Hepatocyte (in vitro differentiated cells): ENCODE measurements at regions not wholly inside any gene's neighbourhood (a gene's known extent, or its start where the extent isn't known, plus 50 kb on each side); places are given as distances from the start of the nearest gene placed in this dataset.

ENCODE experiments used
- DNase-seq: peaks from one replicate; pipeline ENCODE4 v3.0.0-alpha.2; 2016; ENCODE audit warnings: low spot score
- H2AFZ ChIP-seq: fragments of 200-600 bp; sonication (generic); 2 replicates; pipeline ENCODE4 v1.6.0; 2016; ENCODE audit warnings: antibody characterized with exemption, mild to moderate bottlenecking
- H3K27ac ChIP-seq: fragments of 200-600 bp; sonication (generic); 2 replicates; pipeline ENCODE4 v1.5.1; 2016; ENCODE audit warnings: mild to moderate bottlenecking
- H3K27me3 ChIP-seq: fragments of 200-600 bp; sonication (generic); 2 replicates; pipeline ENCODE4 v1.6.1; 2016
- H3K36me3 ChIP-seq: fragments of 200-600 bp; sonication (generic); replicated peaks from 2 replicates; pipeline ENCODE4 v1.5.1; 2016; ENCODE audit warnings: low read depth; ENCODE audit not compliant: insufficient read depth
- H3K4me1 ChIP-seq: fragments of 200-600 bp; sonication (generic); 2 replicates; pipeline ENCODE4 v1.5.1; 2016; ENCODE audit warnings: mild to moderate bottlenecking, moderate library complexity; ENCODE audit not compliant: insufficient read depth
- H3K4me2 ChIP-seq: fragments of 200-600 bp; sonication (generic); 2 replicates; pipeline ENCODE4 v1.6.0; 2016
- H3K4me3 ChIP-seq: fragments of 200-600 bp; sonication (generic); 2 replicates; pipeline ENCODE4 v1.5.1; 2016; ENCODE audit warnings: mild to moderate bottlenecking
- H3K79me2 ChIP-seq: fragments of 200-600 bp; sonication (generic); 2 replicates; pipeline ENCODE4 v1.6.0; 2017; ENCODE audit warnings: mild to moderate bottlenecking
- H3K9me2 ChIP-seq: fragments of 200-600 bp; sonication (generic); replicated peaks from 2 replicates; pipeline ENCODE4 v1.6.0; 2017; ENCODE audit warnings: mild to moderate bottlenecking; ENCODE audit not compliant: insufficient read depth
- H3K9me3 ChIP-seq: fragments of 200-600 bp; sonication (generic); 2 replicates; pipeline ENCODE4 v1.5.1; 2016; ENCODE audit warnings: low read depth, mild to moderate bottlenecking
- H4K20me1 ChIP-seq: fragments of 200-600 bp; sonication (generic); 2 replicates; pipeline ENCODE4 v1.6.0; 2016; ENCODE audit warnings: mild to moderate bottlenecking; ENCODE audit not compliant: insufficient read depth, poor library complexity, severe bottlenecking
- EZH2 ChIP-seq: fragments of 200-600 bp; sonication (generic); IDR thresholded peaks from 2 replicates; pipeline ENCODE4 v1.6.1; 2016; ENCODE audit warnings: antibody characterized with exemption, mild to moderate bottlenecking, borderline replicate concordance
- EZH2phosphoT487 ChIP-seq: fragments of 200-600 bp; sonication (generic); IDR thresholded peaks from one replicate; pipeline ENCODE4 v1.6.1; 2018; ENCODE audit warnings: antibody characterized with exemption, mild to moderate bottlenecking, low read depth, moderate library complexity; ENCODE audit not compliant: unreplicated experiment, severe bottlenecking
- WGBS: methylation state at CpG from one replicate; pipeline ENCODE4 v1.1.6; 2016; ENCODE audit warnings: low lambda C conversion rate; ENCODE audit errors: missing lambda C conversion rate; 5-methylcytosine and 5-hydroxymethylcytosine counted together
- TF ChIP-seq, protein P1 (sequence below): fragments of 200-600 bp; sonication (generic); IDR thresholded peaks from 2 replicates; pipeline ENCODE4 v1.5.1; 2016; ENCODE audit warnings: antibody characterized with exemption, mild to moderate bottlenecking; ENCODE audit not compliant: poor library complexity

- no peaks in the 10 kb centered on the region for H3K9me2 ChIP-seq
- no peak for TF ChIP-seq EZH2
- no peak for TF ChIP-seq EZH2phosphoT487
- TF ChIP-seq, protein P1, sequence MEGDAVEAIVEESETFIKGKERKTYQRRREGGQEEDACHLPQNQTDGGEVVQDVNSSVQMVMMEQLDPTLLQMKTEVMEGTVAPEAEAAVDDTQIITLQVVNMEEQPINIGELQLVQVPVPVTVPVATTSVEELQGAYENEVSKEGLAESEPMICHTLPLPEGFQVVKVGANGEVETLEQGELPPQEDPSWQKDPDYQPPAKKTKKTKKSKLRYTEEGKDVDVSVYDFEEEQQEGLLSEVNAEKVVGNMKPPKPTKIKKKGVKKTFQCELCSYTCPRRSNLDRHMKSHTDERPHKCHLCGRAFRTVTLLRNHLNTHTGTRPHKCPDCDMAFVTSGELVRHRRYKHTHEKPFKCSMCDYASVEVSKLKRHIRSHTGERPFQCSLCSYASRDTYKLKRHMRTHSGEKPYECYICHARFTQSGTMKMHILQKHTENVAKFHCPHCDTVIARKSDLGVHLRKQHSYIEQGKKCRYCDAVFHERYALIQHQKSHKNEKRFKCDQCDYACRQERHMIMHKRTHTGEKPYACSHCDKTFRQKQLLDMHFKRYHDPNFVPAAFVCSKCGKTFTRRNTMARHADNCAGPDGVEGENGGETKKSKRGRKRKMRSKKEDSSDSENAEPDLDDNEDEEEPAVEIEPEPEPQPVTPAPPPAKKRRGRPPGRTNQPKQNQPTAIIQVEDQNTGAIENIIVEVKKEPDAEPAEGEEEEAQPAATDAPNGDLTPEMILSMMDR, result no peak
- no peak overlapping the region for H3K27ac ChIP-seq
- no peaks in the 10 kb centered on the region for H3K36me3 ChIP-seq
- no peak for DNase-seq
- no peaks in the 10 kb centered on the region for H3K9me3 ChIP-seq
- no peaks in the 10 kb centered on the region for H3K79me2 ChIP-seq
- WGBS, result 68% methylated on average over 3 of the region's 3 CpGs
- H3K4me1 ChIP-seq, result no peaks in the 10 kb centered on the region
- H3K27me3 ChIP-seq, result peaks cover 6% of the 10 kb centered on the region
- no peak overlapping the region for H3K4me2 ChIP-seq
- H2AFZ ChIP-seq, result no peak overlapping the region
- no peaks in the 10 kb centered on the region for H4K20me1 ChIP-seq
- no peak overlapping the region for H3K4me3 ChIP-seq
These were observed 53.8 kb upstream of the CD83 start for GRCh38 chr6:14063756-14064155.

- Histone ChIP-seq H3K9me3 (no peaks in the 10 kb centered on the region), H3K79me2 (no peaks in the 10 kb centered on the region), H3K4me1 (no peaks in the 10 kb centered on the region), H3K36me3 (no peaks in the 10 kb centered on the region), H3K27ac (no peak overlapping the region), H3K4me2 (no peak overlapping the region), H2AFZ (no peak overlapping the region), H3K27me3 (peaks cover 3% of the 10 kb centered on the region), H3K9me2 (no peaks in the 10 kb centered on the region), H4K20me1 (no peaks in the 10 kb centered on the region), H3K4me3 (no peak overlapping the region)
- WGBS, result 94% methylated on average over 1 of the region's 1 CpG
- no peak for DNase-seq
- TF ChIP-seq EZH2 (no peak), EZH2phosphoT487 (no peak)
- TF ChIP-seq, protein P1, result no peak
These were observed 52.2 kb upstream of the CD83 start for GRCh38 chr6:14065350-14065749.

GRCh38 chr6:14066782-14067406 lies 50.7 kb upstream of the CD83 start:
- Histone ChIP-seq H3K36me3 (no peaks in the 10 kb centered on the region), H3K79me2 (no peaks in the 10 kb centered on the region), H3K9me3 (no peaks in the 10 kb centered on the region), H4K20me1 (no peaks in the 10 kb centered on the region), H3K4me3 (no peak overlapping the region), H3K27ac (no peak overlapping the region), H3K4me2 (no peak overlapping the region), H2AFZ (no peak overlapping the region), H3K4me1 (no peaks in the 10 kb centered on the region), H3K9me2 (no peaks in the 10 kb centered on the region), H3K27me3 (no peaks in the 10 kb centered on the region)
- TF ChIP-seq, protein P1, result peak; percentile 72
- no peak for TF ChIP-seq EZH2phosphoT487
- DNase-seq, result peak; percentile 82
- 12% methylated on average over 5 of the region's 5 CpGs for WGBS

- TF ChIP-seq, protein P1, result no peak
- TF ChIP-seq EZH2phosphoT487 (no peak), EZH2 (no peak)
- no peak for DNase-seq
- Histone ChIP-seq H3K27me3 (no peaks in the 10 kb centered on the region), H3K9me2 (no peaks in the 10 kb centered on the region), H2AFZ (no peak overlapping the region), H3K9me3 (no peaks in the 10 kb centered on the region), H4K20me1 (no peaks in the 10 kb centered on the region), H3K27ac (no peak overlapping the region), H3K36me3 (no peaks in the 10 kb centered on the region), H3K4me3 (no peak overlapping the region), H3K79me2 (no peaks in the 10 kb centered on the region), H3K4me2 (no peak overlapping the region), H3K4me1 (no peaks in the 10 kb centered on the region)
- 92% methylated on average over 3 of the region's 3 CpGs for WGBS
These were observed 49.9 kb upstream of the CD83 start for GRCh38 chr6:14067656-14068055.
